ENCODE measurements at regions not wholly inside any gene's neighbourhood (a gene's known extent, or its start where the extent isn't known, plus 50 kb on each side); places are given as distances from the start of the nearest gene placed in this dataset.

- no peak for TF ChIP-seq FOXA1 (IDR thresholded peaks at IDR 0.05)
- TF ChIP-seq FOXA1 (CRISPR knock-in tag; IDR thresholded peaks at IDR 0.05): no peak
- TF ChIP-seq ZSCAN30 (CRISPR knock-in tag; IDR thresholded peaks at IDR 0.05): no peak
- no peak for TF ChIP-seq ZNF674 (CRISPR knock-in tag; IDR thresholded peaks at IDR 0.05; ENCODE audit: low read depth)
- TF ChIP-seq ETV5 (CRISPR knock-in tag; IDR thresholded peaks at IDR 0.05; ENCODE audit: borderline replicate concordance): peak; percentile 64; the same call in 1 of the 2 replicates
- TF ChIP-seq FUBP1 (CRISPR knock-in tag; IDR thresholded peaks at IDR 0.05; ENCODE audit: borderline replicate concordance): no peak
- TF ChIP-seq ZMAT5 (CRISPR knock-in tag; IDR thresholded peaks at IDR 0.05; ENCODE audit: borderline replicate concordance, low read depth): no peak
- TF ChIP-seq ZNF691 (CRISPR knock-in tag; IDR thresholded peaks at IDR 0.05; ENCODE audit: borderline replicate concordance, low read depth): no peak
- no peak for TF ChIP-seq TRIM24 (CRISPR knock-in tag; IDR thresholded peaks at IDR 0.05)
These were observed 112.4 kb upstream of the SLC38A4 start (continued) for GRCh38 chr12:46938071-46938678.

- Histone ChIP-seq H3K79me2 (ENCODE audit: insufficient read depth, low read length) (no peaks in the 10 kb centered on the region), H2AFZ (ENCODE audit: low read length) (no peak overlapping the region), H3K27ac (ENCODE audit: extremely low read length, insufficient read depth, low read length) (no peak overlapping the region), H4K20me1 (ENCODE audit: insufficient read depth, low read length) (no peaks in the 10 kb centered on the region; the same call in 1 of the 2 replicates), H3K9me3 (ENCODE audit: low read length) (no peaks in the 10 kb centered on the region), H3K27me3 (ENCODE audit: control insufficient read depth in 1 of 2, insufficient read depth in 2 of 2, low read length in 2 of 2) (no peaks in the 10 kb centered on the region), H3K36me3 (replicated peaks in 1 of 2; ENCODE audit: control insufficient read depth in 1 of 2, insufficient read depth in 2 of 2, low read length in 2 of 2) (no peaks in the 10 kb centered on the region), H3K4me3 (replicated peaks in 1 of 3; ENCODE audit: insufficient read depth in 1 of 3, low read depth in 2 of 3, low read length in 3 of 3) (no peak overlapping the region), H3K4me1 (ENCODE audit: insufficient read depth, low read length) (peaks cover 15% of the 10 kb centered on the region), H3K4me2 (ENCODE audit: low read depth, low read length) (no peak overlapping the region), H3K9ac (ENCODE audit: insufficient read depth, low read depth, low read length) (no peak overlapping the region)
- DNase-seq (ENCODE audit: low spot score) (no peak), ATAC-seq (no peak), FAIRE-seq (no peak)
- intact Hi-C loops (cut with micrococcal nuclease; ENCODE audit: unreplicated experiment) (no loop called here), in situ Hi-C loops (cut with HindIII; ENCODE audit: extremely low pct_ligation_motif_present, low pct_unique_long_range_greater_than_20kb) (no loop called here)
- no TSS peak for BruUV-seq (replicated peaks)
- 92% methylated on average over 1 of the region's 1 CpG for WGBS (ENCODE audit: low lambda C conversion rate)
- CTCF ChIA-PET (ENCODE audit: low intra/inter-chr PET ratio, low total read pairs): no interaction called here
- POLR2A ChIA-PET: no interaction called here
- TF ChIP-seq ZNF207 (IDR thresholded peaks at IDR 0.05; ENCODE audit: borderline replicate concordance) (no peak), IRF1 (CRISPR knock-in tag; IDR thresholded peaks at IDR 0.05; ENCODE audit: low read depth) (no peak), ZNF646 (CRISPR knock-in tag; IDR thresholded peaks at IDR 0.05) (no peak), ZNF343 (CRISPR knock-in tag; IDR thresholded peaks at IDR 0.05) (no peak)
These were observed 116.2 kb upstream of the SLC38A4 start for GRCh38 chr12:46941981-46942380.

All from HepG2 (cell line).